ENCODE measurements at regions not wholly inside any gene's neighbourhood (a gene's known extent, or its start where the extent isn't known, plus 50 kb on each side); places are given as distances from the start of the nearest gene placed in this dataset.

DNA sequence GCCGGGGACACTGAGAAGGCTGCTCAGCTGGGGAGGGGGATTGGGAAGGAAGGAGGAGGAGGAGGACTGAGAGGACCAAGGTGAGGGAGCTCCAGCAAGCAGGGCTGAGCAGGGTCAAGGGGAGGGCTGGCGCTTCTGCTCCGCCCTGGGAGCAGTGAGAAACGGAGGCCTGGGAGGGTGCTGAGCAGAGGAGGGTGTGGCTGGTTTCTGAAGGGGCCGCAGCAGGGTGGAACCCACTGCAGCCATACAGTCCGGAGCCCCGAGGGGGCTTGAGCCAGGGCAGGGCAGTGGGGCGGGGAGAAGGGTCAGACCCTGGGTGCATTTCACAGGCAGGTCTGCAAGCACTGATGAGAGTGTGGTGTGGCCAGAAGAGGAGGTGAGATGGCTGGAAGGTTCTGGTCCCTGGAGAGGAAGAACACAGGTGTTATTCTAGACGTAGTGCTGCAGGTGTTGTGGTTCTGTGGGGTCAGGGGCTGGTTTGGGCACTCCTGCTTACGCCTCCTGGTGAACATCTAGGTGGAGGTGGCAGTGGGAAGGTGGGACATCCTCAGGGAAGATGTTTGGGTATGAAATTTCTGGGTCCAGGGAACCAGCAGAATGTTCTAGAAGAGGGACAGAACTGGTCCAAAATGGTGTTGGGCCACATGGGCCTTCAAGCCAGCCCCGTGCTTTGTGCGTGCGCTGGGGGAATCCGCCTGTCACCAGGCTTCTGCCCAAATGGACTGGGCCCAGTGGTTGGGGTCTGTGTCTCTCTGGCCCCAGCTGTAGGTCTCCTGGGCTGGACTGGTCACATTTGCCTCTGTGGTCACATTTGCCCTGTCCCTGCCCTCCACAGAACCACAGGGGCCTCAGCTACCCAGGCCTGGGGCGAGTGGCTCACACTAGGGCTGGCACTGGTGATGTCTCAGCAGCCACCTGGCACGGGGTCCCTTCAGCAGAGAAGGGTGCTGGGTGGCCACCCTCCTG, 714.7 kb downstream of the BRD1 start:
- TF ChIP-seq, protein P1, sequence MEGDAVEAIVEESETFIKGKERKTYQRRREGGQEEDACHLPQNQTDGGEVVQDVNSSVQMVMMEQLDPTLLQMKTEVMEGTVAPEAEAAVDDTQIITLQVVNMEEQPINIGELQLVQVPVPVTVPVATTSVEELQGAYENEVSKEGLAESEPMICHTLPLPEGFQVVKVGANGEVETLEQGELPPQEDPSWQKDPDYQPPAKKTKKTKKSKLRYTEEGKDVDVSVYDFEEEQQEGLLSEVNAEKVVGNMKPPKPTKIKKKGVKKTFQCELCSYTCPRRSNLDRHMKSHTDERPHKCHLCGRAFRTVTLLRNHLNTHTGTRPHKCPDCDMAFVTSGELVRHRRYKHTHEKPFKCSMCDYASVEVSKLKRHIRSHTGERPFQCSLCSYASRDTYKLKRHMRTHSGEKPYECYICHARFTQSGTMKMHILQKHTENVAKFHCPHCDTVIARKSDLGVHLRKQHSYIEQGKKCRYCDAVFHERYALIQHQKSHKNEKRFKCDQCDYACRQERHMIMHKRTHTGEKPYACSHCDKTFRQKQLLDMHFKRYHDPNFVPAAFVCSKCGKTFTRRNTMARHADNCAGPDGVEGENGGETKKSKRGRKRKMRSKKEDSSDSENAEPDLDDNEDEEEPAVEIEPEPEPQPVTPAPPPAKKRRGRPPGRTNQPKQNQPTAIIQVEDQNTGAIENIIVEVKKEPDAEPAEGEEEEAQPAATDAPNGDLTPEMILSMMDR (IDR thresholded peaks at IDR 0.05; ENCODE audit: insufficient read depth, low read length), result no peak
- TF ChIP-seq POLR2AphosphoS5 (IDR thresholded peaks at IDR 0.05; ENCODE audit: low read depth), result no peak

All from HL-60 (cell line).